Endothelial cell of umbilical vein (primary cell): ENCODE measurements at regions not wholly inside any gene's neighbourhood (a gene's known extent, or its start where the extent isn't known, plus 50 kb on each side); places are given as distances from the start of the nearest gene placed in this dataset.

Source experiments
- BruUV-seq: library from RNA; stranded (reverse); fragments of 400-500 nt; replicated peaks from 2 replicates; lab custom pipeline; 2021; lab: Mats Ljungman, UMichigan
- CTCF ChIA-PET: fragments of 300-600, 350-600 bp; sonication (Branson Sonifier 250); formaldehyde crosslinking; loops from one replicate; lab custom pipeline; 2021; ENCODE audit warnings: antibody characterized with exemption, inconsistent platforms; lab: Charles Lee
- POLR2A ChIA-PET: fragments of 300-600, 350-600 bp; sonication (Branson Sonifier 250); formaldehyde crosslinking; loops from one replicate; lab custom pipeline; 2021; ENCODE audit warnings: antibody characterized with exemption, inconsistent platforms; lab: Charles Lee
- DNase-seq: peaks from one replicate; pipeline ENCODE4 v3.0.0-alpha.2; 2011; ENCODE audit warnings: low read depth, low spot score
- FAIRE-seq: peaks from 2 replicates; lab custom pipeline; 2011; peaks lifted over from hg19 to GRCh38; lab: Jason Lieb, UNC
- H2AFZ ChIP-seq: 2 replicates; pipeline ENCODE4 v1.6.0; 2012; ENCODE audit warnings: low read depth, low read length, control low read depth, inconsistent platforms
- H3K27ac ChIP-seq: 2 replicates; pipeline ENCODE4 v1.5.1; 2011; ENCODE audit warnings: low read depth, mild to moderate bottlenecking, control low read depth, low read length, moderate library complexity; ENCODE audit not compliant: insufficient read depth
- H3K27me3 ChIP-seq, 2 experiments: 2 replicates each; pipeline versions ENCODE4 v1.6.0 to v1.6.1; 2011; ENCODE audit warnings: low read length in 2 of 2, mixed read lengths in 1 of 2; ENCODE audit not compliant: control insufficient read depth in 2 of 2, insufficient read depth in 2 of 2
- H3K36me3 ChIP-seq, 2 experiments: 2 replicates in 1 of 2; 3 replicates in 1 of 2; pipeline ENCODE4 v1.5.1; 2011; ENCODE audit warnings: low read length in 2 of 2, mild to moderate bottlenecking in 1 of 2, moderate library complexity in 1 of 2; ENCODE audit not compliant: control insufficient read depth in 2 of 2, insufficient read depth in 2 of 2; ENCODE audit errors: extremely low read depth in 1 of 2
- H3K4me1 ChIP-seq: 3 replicates; pipeline ENCODE4 v1.5.1; 2011; ENCODE audit warnings: mild to moderate bottlenecking, low read length; ENCODE audit not compliant: control insufficient read depth, insufficient read depth; ENCODE audit errors: extremely low read depth
- H3K4me2 ChIP-seq: 2 replicates; pipeline ENCODE4 v1.6.1; 2011; ENCODE audit warnings: low read length, control low read depth, mixed read lengths; ENCODE audit not compliant: insufficient read depth
- H3K4me3 ChIP-seq, 3 experiments: fragments of 200-600 bp in 1 of 3; sonication (generic), shearing (Covaris generic) in 1 of 3; replicated peaks in 1 of 3; 2 replicates each; pipeline ENCODE4 v1.5.1; 2011 to 2016; ENCODE audit warnings: control low read depth in 3 of 3, low read length in 3 of 3, mild to moderate bottlenecking in 2 of 3, inconsistent platforms in 1 of 3, low read depth in 1 of 3, moderate library complexity in 1 of 3; ENCODE audit not compliant: insufficient read depth in 1 of 3
- H3K79me2 ChIP-seq: 2 replicates; pipeline ENCODE4 v1.6.0; 2012; ENCODE audit warnings: low read length, inconsistent platforms; ENCODE audit not compliant: control insufficient read depth, insufficient read depth
- H3K9ac ChIP-seq: replicated peaks from 2 replicates; pipeline ENCODE3; 2011; ENCODE audit warnings: low read length, control low read depth; ENCODE audit not compliant: insufficient read depth; ENCODE audit errors: extremely low read depth
- H3K9me1 ChIP-seq: replicated peaks from 3 replicates; pipeline ENCODE4 v1.6.0; 2011; ENCODE audit warnings: mild to moderate bottlenecking, low read length; ENCODE audit not compliant: control insufficient read depth, insufficient read depth; ENCODE audit errors: extremely low read depth
- H3K9me3 ChIP-seq: replicated peaks from 2 replicates; pipeline ENCODE4 v1.5.1; 2012; ENCODE audit warnings: low read length, inconsistent platforms; ENCODE audit not compliant: control insufficient read depth, insufficient read depth
- H4K20me1 ChIP-seq: replicated peaks from 2 replicates; pipeline ENCODE3; 2011; ENCODE audit warnings: mild to moderate bottlenecking, low read length; ENCODE audit not compliant: control insufficient read depth, insufficient read depth; ENCODE audit errors: extremely low read depth
- EZH2 ChIP-seq: IDR thresholded peaks from 2 replicates; pipeline ENCODE4 v1.6.1; 2012; ENCODE audit warnings: borderline replicate concordance, low read depth, mild to moderate bottlenecking, moderate library complexity, low read length, inconsistent platforms; ENCODE audit not compliant: severe bottlenecking
- FOS ChIP-seq: IDR thresholded peaks from 2 replicates; pipeline ENCODE4 v1.6.1; 2011; ENCODE audit warnings: mild to moderate bottlenecking, low read length, moderate library complexity, borderline replicate concordance; ENCODE audit not compliant: insufficient read depth
- GATA2 ChIP-seq: IDR thresholded peaks from 2 replicates; pipeline ENCODE4 v1.7.0; 2011; ENCODE audit warnings: low read depth, mild to moderate bottlenecking, moderate library complexity, mixed read lengths, low read length; ENCODE audit not compliant: insufficient read length, insufficient read depth
- JUN ChIP-seq: IDR thresholded peaks from 2 replicates; pipeline ENCODE4 v1.6.1; 2011; ENCODE audit warnings: borderline replicate concordance, low read depth; ENCODE audit not compliant: insufficient read length, insufficient read depth
- MYC ChIP-seq: IDR thresholded peaks from one replicate; pipeline ENCODE4 v1.6.1; 2011; ENCODE audit warnings: mild to moderate bottlenecking, low read depth, low read length
- POLR2A ChIP-seq: IDR thresholded peaks from 2 replicates; pipeline ENCODE4 v1.6.1; 2012; ENCODE audit warnings: low read depth, mild to moderate bottlenecking, control low read depth, low read length
- POLR2AphosphoS5 ChIP-seq: IDR thresholded peaks from 2 replicates; pipeline ENCODE4 v1.6.1; 2012; ENCODE audit warnings: low read depth, mild to moderate bottlenecking, control low read depth, low read length, moderate library complexity; ENCODE audit not compliant: insufficient read depth
- dilution Hi-C: fragments of 300-500 bp; cut with MboI; formaldehyde crosslinking; loops from one replicate; pipeline ENCODE4 v1.15.0; 2019; ENCODE audit warnings: low sequenced_read_pairs; ENCODE audit not compliant: extremely low pct_ligation_motif_present
- intact Hi-C: fragments of 100-400 bp; cut with micrococcal nuclease; formaldehyde crosslinking; loops from one replicate; pipeline ENCODE4 v1.10.0; 2022
- TF ChIP-seq, protein P1 (sequence below), 2 donors: IDR thresholded peaks; 1 replicate in 1 of 2; 2 replicates in 1 of 2; pipeline ENCODE4 v1.5.1; 2011; ENCODE audit warnings: low read length in 2 of 2, mild to moderate bottlenecking in 2 of 2, moderate library complexity in 2 of 2, control low read depth in 1 of 2, inconsistent platforms in 1 of 2, low read depth in 1 of 2; ENCODE audit not compliant: insufficient read depth in 1 of 2; ENCODE audit errors: extremely low read depth in 1 of 2
- TF ChIP-seq, protein P2 (sequence below): IDR thresholded peaks from 2 replicates; pipeline ENCODE4 v1.6.1; 2011; ENCODE audit not compliant: insufficient read depth, insufficient read length

GRCh38 chr6:56766139-56766805 lies 123.6 kb upstream of the DST start:
- BruUV-seq = no TSS peak
- intact Hi-C loops (no loop called here), dilution Hi-C loops (no loop called here)
- H3K9me3 ChIP-seq = no peaks in the 10 kb centered on the region
- TF ChIP-seq JUN (no peak), EZH2 (no peak), FOS (no peak), MYC (no peak), POLR2AphosphoS5 (no peak), POLR2A (no peak), GATA2 (no peak)
- TF ChIP-seq, protein P1, sequence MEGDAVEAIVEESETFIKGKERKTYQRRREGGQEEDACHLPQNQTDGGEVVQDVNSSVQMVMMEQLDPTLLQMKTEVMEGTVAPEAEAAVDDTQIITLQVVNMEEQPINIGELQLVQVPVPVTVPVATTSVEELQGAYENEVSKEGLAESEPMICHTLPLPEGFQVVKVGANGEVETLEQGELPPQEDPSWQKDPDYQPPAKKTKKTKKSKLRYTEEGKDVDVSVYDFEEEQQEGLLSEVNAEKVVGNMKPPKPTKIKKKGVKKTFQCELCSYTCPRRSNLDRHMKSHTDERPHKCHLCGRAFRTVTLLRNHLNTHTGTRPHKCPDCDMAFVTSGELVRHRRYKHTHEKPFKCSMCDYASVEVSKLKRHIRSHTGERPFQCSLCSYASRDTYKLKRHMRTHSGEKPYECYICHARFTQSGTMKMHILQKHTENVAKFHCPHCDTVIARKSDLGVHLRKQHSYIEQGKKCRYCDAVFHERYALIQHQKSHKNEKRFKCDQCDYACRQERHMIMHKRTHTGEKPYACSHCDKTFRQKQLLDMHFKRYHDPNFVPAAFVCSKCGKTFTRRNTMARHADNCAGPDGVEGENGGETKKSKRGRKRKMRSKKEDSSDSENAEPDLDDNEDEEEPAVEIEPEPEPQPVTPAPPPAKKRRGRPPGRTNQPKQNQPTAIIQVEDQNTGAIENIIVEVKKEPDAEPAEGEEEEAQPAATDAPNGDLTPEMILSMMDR (IDR thresholded peaks at IDR 0.05; ENCODE audit: extremely low read depth in 1 of 2, insufficient read depth in 1 of 2, low read depth in 1 of 2, low read length in 2 of 2) = no peak
- TF ChIP-seq, protein P2, sequence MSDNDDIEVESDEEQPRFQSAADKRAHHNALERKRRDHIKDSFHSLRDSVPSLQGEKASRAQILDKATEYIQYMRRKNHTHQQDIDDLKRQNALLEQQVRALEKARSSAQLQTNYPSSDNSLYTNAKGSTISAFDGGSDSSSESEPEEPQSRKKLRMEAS = no peak
- CTCF ChIA-PET = interaction anchor here (1.0 to 2.1 kb wide), 5 partner anchors 9 to 138 kb away, joined by 3 to 12 read pairs (median 3); no protein-coding TSS in a partner anchor
- H3K4me1 ChIP-seq = peaks cover 5% of the 10 kb centered on the region
- H3K27me3 ChIP-seq = no peaks in the 10 kb centered on the region
- H3K9ac ChIP-seq = no peak overlapping the region
- H3K79me2 ChIP-seq = peaks cover 59% of the 10 kb centered on the region
- H3K9me1 ChIP-seq = no peaks in the 10 kb centered on the region
- no peak overlapping the region for H3K4me2 ChIP-seq
- peaks cover 7% of the 10 kb centered on the region for H4K20me1 ChIP-seq
- FAIRE-seq (no peak), DNase-seq (no peak)
- H3K36me3 ChIP-seq = no peaks in the 10 kb centered on the region
- H2AFZ ChIP-seq = no peak overlapping the region
- POLR2A ChIA-PET = no interaction called here
- no peak overlapping the region for H3K4me3 ChIP-seq
- no peak overlapping the region for H3K27ac ChIP-seq
